ENCODE measurements at regions not wholly inside any gene's neighbourhood (a gene's known extent, or its start where the extent isn't known, plus 50 kb on each side); places are given as distances from the start of the nearest gene placed in this dataset.
"Not testable (repeated sequence)": the region's sequence is repeated elsewhere in the genome, so short reads cannot be mapped to it uniquely, and the experiment has no call there.

GRCh38 chr1:55792870-55793269 lies 577.7 kb upstream of the USP24 start:
- ATAC-seq (no peak), DNase-seq (no peak)
- Mint-ChIP-seq H3K27me3 (ENCODE audit: low read depth in 2 of 2) (peaks cover 0 to 7% of the 10 kb centered on the region in 2 donors), H3K4me1 (no peaks in the 10 kb centered on the region), H3K4me3 (no peak overlapping the region), H3K9me3 (peaks cover 0 to 2% of the 10 kb centered on the region in 2 donors), H3K27ac (no peak overlapping the region), H3K36me3 (no peaks in the 10 kb centered on the region)
- Histone ChIP-seq H3K4me1 (ENCODE audit: control insufficient read depth, insufficient read depth, low read length) (no peaks in the 10 kb centered on the region), H3K4me3 (ENCODE audit: low read length) (no peak overlapping the region), H3K27ac (ENCODE audit: low read length) (no peak overlapping the region), H3K9me3 (ENCODE audit: control insufficient read depth, insufficient read depth, low read length) (no peaks in the 10 kb centered on the region), H3K27me3 (ENCODE audit: control insufficient read depth, insufficient read depth, low read length) (no peaks in the 10 kb centered on the region), H3K36me3 (ENCODE audit: control insufficient read depth, insufficient read depth, low read length) (no peaks in the 10 kb centered on the region)
- TF ChIP-seq, protein P1, sequence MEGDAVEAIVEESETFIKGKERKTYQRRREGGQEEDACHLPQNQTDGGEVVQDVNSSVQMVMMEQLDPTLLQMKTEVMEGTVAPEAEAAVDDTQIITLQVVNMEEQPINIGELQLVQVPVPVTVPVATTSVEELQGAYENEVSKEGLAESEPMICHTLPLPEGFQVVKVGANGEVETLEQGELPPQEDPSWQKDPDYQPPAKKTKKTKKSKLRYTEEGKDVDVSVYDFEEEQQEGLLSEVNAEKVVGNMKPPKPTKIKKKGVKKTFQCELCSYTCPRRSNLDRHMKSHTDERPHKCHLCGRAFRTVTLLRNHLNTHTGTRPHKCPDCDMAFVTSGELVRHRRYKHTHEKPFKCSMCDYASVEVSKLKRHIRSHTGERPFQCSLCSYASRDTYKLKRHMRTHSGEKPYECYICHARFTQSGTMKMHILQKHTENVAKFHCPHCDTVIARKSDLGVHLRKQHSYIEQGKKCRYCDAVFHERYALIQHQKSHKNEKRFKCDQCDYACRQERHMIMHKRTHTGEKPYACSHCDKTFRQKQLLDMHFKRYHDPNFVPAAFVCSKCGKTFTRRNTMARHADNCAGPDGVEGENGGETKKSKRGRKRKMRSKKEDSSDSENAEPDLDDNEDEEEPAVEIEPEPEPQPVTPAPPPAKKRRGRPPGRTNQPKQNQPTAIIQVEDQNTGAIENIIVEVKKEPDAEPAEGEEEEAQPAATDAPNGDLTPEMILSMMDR (IDR thresholded peaks at IDR 0.05) = no peak
- intact Hi-C loops (cut with micrococcal nuclease) = no loop called here

DNA sequence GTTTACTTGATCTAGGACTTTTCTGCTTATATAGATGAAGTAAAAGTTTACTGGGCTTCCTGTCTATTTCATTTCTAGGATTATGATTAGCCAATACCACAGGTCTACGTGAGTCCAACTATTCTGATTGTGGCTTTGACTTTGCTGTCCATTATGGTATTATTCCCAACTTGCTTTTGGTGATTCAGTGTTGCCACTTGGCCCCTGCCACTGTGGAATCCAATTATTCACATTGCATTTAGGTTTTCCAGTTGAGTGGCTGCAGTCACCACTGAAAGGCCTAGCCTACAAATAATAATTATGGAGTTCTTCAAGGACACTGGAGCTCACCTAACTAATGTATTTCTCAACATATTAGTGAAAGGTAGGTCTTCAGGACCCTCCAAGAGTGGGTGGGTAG lies 574.3 kb upstream of the USP24 start:
- WGBS (ENCODE audit: insufficient coverage) = 82% methylated on average over 1 of the region's 1 CpG
- Histone ChIP-seq H3K9me3 (ENCODE audit: control insufficient read depth, insufficient read depth, low read length) (no peaks in the 10 kb centered on the region), H3K4me3 (ENCODE audit: low read length) (no peak overlapping the region), H3K4me1 (ENCODE audit: control insufficient read depth, insufficient read depth, low read length) (no peaks in the 10 kb centered on the region), H3K27me3 (ENCODE audit: control insufficient read depth, insufficient read depth, low read length) (no peaks in the 10 kb centered on the region), H3K27ac (ENCODE audit: low read length) (no peak overlapping the region), H3K36me3 (ENCODE audit: control insufficient read depth, insufficient read depth, low read length) (no peaks in the 10 kb centered on the region)
- Mint-ChIP-seq H3K4me3 (no peak overlapping the region), H3K36me3 (no peaks in the 10 kb centered on the region), H3K4me1 (no peaks in the 10 kb centered on the region), H3K27ac (no peak overlapping the region), H3K9me3 (no peaks in the 10 kb centered on the region), H3K27me3 (ENCODE audit: low read depth in 2 of 2) (no peaks in the 10 kb centered on the region)
- TF ChIP-seq, protein P1 (IDR thresholded peaks at IDR 0.05) = no peak
- intact Hi-C loops (cut with micrococcal nuclease) = no loop called here
- ATAC-seq (no peak), DNase-seq (no peak)

GRCh38 chr1:55786396-55786795 lies 571.2 kb upstream of the USP24 start:
- Mint-ChIP-seq H3K4me1 (no peaks in the 10 kb centered on the region), H3K36me3 (no peaks in the 10 kb centered on the region), H3K9me3 (no peaks in the 10 kb centered on the region), H3K4me3 (no peak overlapping the region), H3K27me3 (ENCODE audit: low read depth in 2 of 2) (peaks cover 0 to 4% of the 10 kb centered on the region in 2 donors), H3K27ac (no peak overlapping the region)
- DNase-seq = no peak
- no peaks in the 10 kb centered on the region for H3K9me3 ChIP-seq (ENCODE audit: control insufficient read depth, insufficient read depth, low read length)
- no peaks in the 10 kb centered on the region for H3K4me1 ChIP-seq (ENCODE audit: control insufficient read depth, insufficient read depth, low read length)
- H3K27ac ChIP-seq (ENCODE audit: low read length) = no peak overlapping the region
- no peak overlapping the region for H3K4me3 ChIP-seq (ENCODE audit: low read length)
- H3K27me3 ChIP-seq (ENCODE audit: control insufficient read depth, insufficient read depth, low read length) = no peaks in the 10 kb centered on the region
- 40% methylated on average over 2 of the region's 4 CpGs for whole genome bisulfite sequencing (ENCODE audit: insufficient coverage)
- TF ChIP-seq, protein P1 (IDR thresholded peaks at IDR 0.05) = no peak
- no peaks in the 10 kb centered on the region for H3K36me3 ChIP-seq (ENCODE audit: control insufficient read depth, insufficient read depth, low read length)
- no peak for ATAC-seq
- intact Hi-C loops (cut with micrococcal nuclease) = no loop called here

DNA sequence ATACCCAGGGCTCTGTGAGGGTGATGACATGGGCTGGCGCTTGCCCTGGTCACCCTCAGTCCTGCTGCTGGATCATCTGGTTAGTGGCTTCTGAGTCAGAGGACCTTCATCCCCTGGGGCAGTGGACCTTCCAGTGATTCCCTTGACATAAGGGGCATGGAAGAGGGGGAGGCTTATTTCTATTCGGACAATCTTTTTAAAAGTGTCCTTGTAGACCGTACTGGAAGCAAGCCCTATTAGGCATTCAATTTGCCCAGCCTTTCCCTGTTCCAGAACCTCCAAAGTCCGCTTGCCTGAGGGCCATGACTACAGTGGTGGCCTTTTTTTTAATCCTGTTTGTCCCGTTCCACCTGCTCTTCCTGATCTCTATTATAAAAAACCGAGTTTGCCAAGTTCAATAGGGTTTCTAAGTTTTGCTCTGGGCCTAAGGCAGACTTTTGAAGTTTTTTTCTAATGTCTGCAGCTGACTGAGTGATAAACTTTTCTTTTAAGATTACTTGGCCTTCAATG lies 569.8 kb upstream of the USP24 start:
- H3K4me1 Mint-ChIP-seq; H3K4me1 ChIP-seq (ENCODE audit: control insufficient read depth, insufficient read depth, low read length); ATAC-seq; H3K9me3 Mint-ChIP-seq; DNase-seq; intact Hi-C loops (cut with micrococcal nuclease); H3K36me3 ChIP-seq (ENCODE audit: control insufficient read depth, insufficient read depth, low read length); H3K36me3 Mint-ChIP-seq; H3K27ac Mint-ChIP-seq; H3K27ac ChIP-seq (ENCODE audit: low read length); H3K4me3 ChIP-seq (ENCODE audit: low read length); H3K4me3 Mint-ChIP-seq; H3K9me3 ChIP-seq (ENCODE audit: control insufficient read depth, insufficient read depth, low read length); H3K27me3 ChIP-seq (ENCODE audit: control insufficient read depth, insufficient read depth, low read length): not testable (repeated sequence)
- whole genome bisulfite sequencing (ENCODE audit: insufficient coverage) = 77% methylated on average over 6 of the region's 6 CpGs
- peaks cover 0 to 12% of the 10 kb centered on the region in 2 donors for H3K27me3 Mint-ChIP-seq (ENCODE audit: low read depth in 2 of 2)
